ENCODE measurements at regions not wholly inside any gene's neighbourhood (a gene's known extent, or its start where the extent isn't known, plus 50 kb on each side); places are given as distances from the start of the nearest gene placed in this dataset.
"Not testable (repeated sequence)": the region's sequence is repeated elsewhere in the genome, so short reads cannot be mapped to it uniquely, and the experiment has no call there.

GRCh38 chr21:17214801-17215200 is 298.0 kb upstream of the CXADR start (continued):
- TF ChIP-seq REST (IDR thresholded peaks at IDR 0.05; ENCODE audit: unreplicated experiment) = no peak
- no peak for TF ChIP-seq ZNF331 (CRISPR knock-in tag; IDR thresholded peaks at IDR 0.05; ENCODE audit: low read depth)
- TF ChIP-seq ETS1 (IDR thresholded peaks at IDR 0.05) = no peak

- H2AFZ ChIP-seq; H4K20me1 ChIP-seq (replicated peaks; ENCODE audit: insufficient read depth); H3K27ac ChIP-seq (ENCODE audit: low read depth); ATAC-seq; H3K4me1 Mint-ChIP-seq; H3K27ac Mint-ChIP-seq; H3K4me2 ChIP-seq; H3K27me3 Mint-ChIP-seq (ENCODE audit: insufficient read depth, low read depth, poor library complexity); H3K9me3 Mint-ChIP-seq; H3K9me2 ChIP-seq (ENCODE audit: insufficient read depth); H3K4me3 ChIP-seq; DNase-seq (ENCODE audit: low spot score); H3F3A ChIP-seq (replicated peaks; ENCODE audit: low read depth); H3K27me3 ChIP-seq (ENCODE audit: insufficient read depth); H3K36me3 ChIP-seq (ENCODE audit: insufficient read depth); H3K4me1 ChIP-seq (ENCODE audit: insufficient read depth); H3K4me3 Mint-ChIP-seq; H3K36me3 Mint-ChIP-seq (ENCODE audit: low read depth); H3K79me2 ChIP-seq (replicated peaks; ENCODE audit: insufficient read depth): not testable (repeated sequence)
These were observed 293.8 kb upstream of the CXADR start for GRCh38 chr21:17219050-17219449.

GRCh38 chr21:17231124-17231523 is 281.7 kb upstream of the CXADR start:
- Histone ChIP-seq H3K4me3 (no peak overlapping the region), H3K27ac (ENCODE audit: low read depth) (no peak overlapping the region), H2AFZ (no peak overlapping the region), H3K79me2 (replicated peaks; ENCODE audit: insufficient read depth) (no peaks in the 10 kb centered on the region), H3K4me1 (ENCODE audit: insufficient read depth) (no peaks in the 10 kb centered on the region), H3K27me3 (ENCODE audit: insufficient read depth) (no peaks in the 10 kb centered on the region), H3K4me2 (no peak overlapping the region), H3F3A (replicated peaks; ENCODE audit: low read depth) (no peaks in the 10 kb centered on the region), H3K9me2 (ENCODE audit: insufficient read depth) (0 out of 2 replicates have a peak, but pooled peaks cover 3% of the 10 kb centered on the region), H3K36me3 (ENCODE audit: insufficient read depth) (no peaks in the 10 kb centered on the region), H4K20me1 (replicated peaks; ENCODE audit: insufficient read depth) (no peaks in the 10 kb centered on the region)
- Mint-ChIP-seq H3K27ac (no peak overlapping the region), H3K4me3 (no peak overlapping the region), H3K36me3 (ENCODE audit: low read depth) (peaks cover 10% of the 10 kb centered on the region; the same call in 2 of the 3 replicates), H3K4me1 (no peaks in the 10 kb centered on the region), H3K27me3 (ENCODE audit: insufficient read depth, low read depth, poor library complexity) (no peaks in the 10 kb centered on the region), H3K9me3 (peaks cover 27% of the 10 kb centered on the region)
- DNase-seq (ENCODE audit: low spot score) (no peak), ATAC-seq (no peak)
- TF ChIP-seq ZNF114 (CRISPR knock-in tag; IDR thresholded peaks at IDR 0.05) (no peak), CTCF (conservative IDR thresholded peaks at IDR 0.05; ENCODE audit: low read depth in 2 of 2) (peak in 1 of 2 experiments; percentile 12; a peak in 1 of 4 replicates), REST (IDR thresholded peaks at IDR 0.05; ENCODE audit: unreplicated experiment) (no peak), JUNB (IDR thresholded peaks at IDR 0.05; ENCODE audit: unreplicated experiment) (no peak), POLR2AphosphoS5 (IDR thresholded peaks at IDR 0.05; ENCODE audit: low read depth) (no peak), STAT1 (IDR thresholded peaks at IDR 0.05; ENCODE audit: unreplicated experiment) (no peak)

All from GM23338 (cell line).